ENCODE measurements at regions not wholly inside any gene's neighbourhood (a gene's known extent, or its start where the extent isn't known, plus 50 kb on each side); places are given as distances from the start of the nearest gene placed in this dataset. TPM values are rescaled to one million over a fixed set of nuclear protein-coding genes. Genes with fewer than 3 reads are reported as not detected.

- no peak overlapping the region for H3K4me3 ChIP-seq
- no peaks in the 10 kb centered on the region for H3K4me1 ChIP-seq
- DNase-seq, result no peak
- H3K36me3 ChIP-seq, result no peaks in the 10 kb centered on the region
- no peaks in the 10 kb centered on the region for H3K27me3 ChIP-seq
- intact Hi-C loops (cut with DNase I; ENCODE audit: low total_unique reads), result no loop called here
- TF ChIP-seq POLR2A (IDR thresholded peaks at IDR 0.05) (no peak), CTCF (IDR thresholded peaks at IDR 0.05) (no peak)
- H3K9me3 ChIP-seq, result no peaks in the 10 kb centered on the region
- H3K27ac ChIP-seq, result no peak overlapping the region
Measured at GRCh38 chr2:152284398-152284797, 50.6 kb upstream of the FMNL2 start.

Small RNA genes lying in the stretch of these regions (small RNA-seq; reads per million reads assigned to genes)
- gene RF00019, result not detected

All from uterus (tissue), 3 donors.